ENCODE measurements at regions not wholly inside any gene's neighbourhood (a gene's known extent, or its start where the extent isn't known, plus 50 kb on each side); places are given as distances from the start of the nearest gene placed in this dataset.

DNA sequence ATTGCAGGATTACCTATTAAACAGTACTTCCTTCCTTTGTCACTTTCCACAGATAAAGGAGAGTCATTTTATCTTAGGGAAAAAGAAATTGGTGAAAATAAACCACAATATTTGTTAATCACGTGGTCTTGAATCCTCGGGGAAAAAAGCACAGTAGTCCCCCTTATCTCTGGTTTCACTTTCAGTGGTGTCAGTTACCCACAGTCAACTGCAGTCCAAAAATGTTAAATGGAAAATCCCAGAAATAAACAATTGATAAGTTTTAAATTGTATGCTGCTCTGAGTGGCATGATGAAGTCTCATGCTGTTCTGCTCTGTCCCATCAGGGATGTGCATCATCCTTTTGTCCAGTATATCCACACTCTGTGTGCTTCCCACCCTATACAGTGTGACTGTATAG lies 405.2 kb upstream of the MPDZ start:
- DNase-seq (ENCODE audit: low read depth, low spot score) (no peak), FAIRE-seq (peak; percentile 56)
- H3K36me3 ChIP-seq (ENCODE audit: control insufficient read depth in 2 of 2, extremely low read depth in 1 of 2, insufficient read depth in 2 of 2, low read length in 2 of 2), result no peaks in the 10 kb centered on the region
- H3K9ac ChIP-seq (ENCODE audit: control insufficient read depth, extremely low read depth, insufficient read depth, low read length), result no peak overlapping the region
- dilution Hi-C loops (cut with MboI; ENCODE audit: extremely low pct_ligation_motif_present, low sequenced_read_pairs), result no loop called here
- no peaks in the 10 kb centered on the region for H3K79me2 ChIP-seq (ENCODE audit: control insufficient read depth, insufficient read depth, low read length)
- no peak overlapping the region for H3K4me3 ChIP-seq (ENCODE audit: control insufficient read depth in 2 of 3, extremely low read depth in 1 of 3, insufficient read depth in 2 of 3, low read depth in 1 of 3, low read length in 3 of 3)
- no peak overlapping the region for H3K4me2 ChIP-seq (ENCODE audit: control insufficient read depth, extremely low read depth, insufficient read depth, low read depth, low read length)
- no peaks in the 10 kb centered on the region for H3K27me3 ChIP-seq (ENCODE audit: control insufficient read depth, extremely low read depth, insufficient read depth, low read length)
- peaks cover 5% of the 10 kb centered on the region for H3K4me1 ChIP-seq (ENCODE audit: control insufficient read depth, extremely low read depth, insufficient read depth, low read length)
- no peaks in the 10 kb centered on the region for H3K9me3 ChIP-seq (ENCODE audit: control insufficient read depth, low read depth, low read length)
- H4K20me1 ChIP-seq (ENCODE audit: control insufficient read depth, extremely low read depth, insufficient read depth, low read length), result no peaks in the 10 kb centered on the region
- no peak overlapping the region for H3K27ac ChIP-seq (ENCODE audit: control insufficient read depth, insufficient read depth, low read length)
- no peak for TF ChIP-seq EZH2 (IDR thresholded peaks at IDR 0.05; ENCODE audit: low read length)
- TF ChIP-seq, protein P1, sequence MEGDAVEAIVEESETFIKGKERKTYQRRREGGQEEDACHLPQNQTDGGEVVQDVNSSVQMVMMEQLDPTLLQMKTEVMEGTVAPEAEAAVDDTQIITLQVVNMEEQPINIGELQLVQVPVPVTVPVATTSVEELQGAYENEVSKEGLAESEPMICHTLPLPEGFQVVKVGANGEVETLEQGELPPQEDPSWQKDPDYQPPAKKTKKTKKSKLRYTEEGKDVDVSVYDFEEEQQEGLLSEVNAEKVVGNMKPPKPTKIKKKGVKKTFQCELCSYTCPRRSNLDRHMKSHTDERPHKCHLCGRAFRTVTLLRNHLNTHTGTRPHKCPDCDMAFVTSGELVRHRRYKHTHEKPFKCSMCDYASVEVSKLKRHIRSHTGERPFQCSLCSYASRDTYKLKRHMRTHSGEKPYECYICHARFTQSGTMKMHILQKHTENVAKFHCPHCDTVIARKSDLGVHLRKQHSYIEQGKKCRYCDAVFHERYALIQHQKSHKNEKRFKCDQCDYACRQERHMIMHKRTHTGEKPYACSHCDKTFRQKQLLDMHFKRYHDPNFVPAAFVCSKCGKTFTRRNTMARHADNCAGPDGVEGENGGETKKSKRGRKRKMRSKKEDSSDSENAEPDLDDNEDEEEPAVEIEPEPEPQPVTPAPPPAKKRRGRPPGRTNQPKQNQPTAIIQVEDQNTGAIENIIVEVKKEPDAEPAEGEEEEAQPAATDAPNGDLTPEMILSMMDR (optimal IDR thresholded peaks at IDR 0.05 in 1 of 3, IDR thresholded peaks at IDR 0.05 in 1 of 3, conservative IDR thresholded peaks at IDR 0.05 in 1 of 3; ENCODE audit: extremely low read depth in 1 of 3, insufficient read depth in 2 of 3, low read length in 3 of 3), result no peak
- H2AFZ ChIP-seq (ENCODE audit: control insufficient read depth, low read length), result no peak overlapping the region
- no peaks in the 10 kb centered on the region for H3K9me1 ChIP-seq (ENCODE audit: control insufficient read depth, extremely low read depth, insufficient read depth, low read length)

- H4K20me1 ChIP-seq (ENCODE audit: control insufficient read depth, extremely low read depth, insufficient read depth, low read length), result no peaks in the 10 kb centered on the region
- no peak overlapping the region for H2AFZ ChIP-seq (ENCODE audit: control insufficient read depth, low read length)
- H3K36me3 ChIP-seq (ENCODE audit: control insufficient read depth in 2 of 2, extremely low read depth in 1 of 2, insufficient read depth in 2 of 2, low read length in 2 of 2), result no peaks in the 10 kb centered on the region
- no peak overlapping the region for H3K4me2 ChIP-seq (ENCODE audit: control insufficient read depth, extremely low read depth, insufficient read depth, low read depth, low read length)
- no peaks in the 10 kb centered on the region for H3K4me1 ChIP-seq (ENCODE audit: control insufficient read depth, extremely low read depth, insufficient read depth, low read length)
- no peaks in the 10 kb centered on the region for H3K9me3 ChIP-seq (ENCODE audit: control insufficient read depth, low read depth, low read length)
- dilution Hi-C loops (cut with MboI; ENCODE audit: extremely low pct_ligation_motif_present, low sequenced_read_pairs), result no loop called here
- DNase-seq (ENCODE audit: low read depth, low spot score), result no peak
- no peak overlapping the region for H3K4me3 ChIP-seq (ENCODE audit: control insufficient read depth in 2 of 3, extremely low read depth in 1 of 3, insufficient read depth in 2 of 3, low read depth in 1 of 3, low read length in 3 of 3)
- H3K9ac ChIP-seq (ENCODE audit: control insufficient read depth, extremely low read depth, insufficient read depth, low read length), result no peak overlapping the region
- H3K27me3 ChIP-seq (ENCODE audit: control insufficient read depth, extremely low read depth, insufficient read depth, low read length), result no peaks in the 10 kb centered on the region
- TF ChIP-seq, protein P1 (optimal IDR thresholded peaks at IDR 0.05 in 1 of 3, IDR thresholded peaks at IDR 0.05 in 1 of 3, conservative IDR thresholded peaks at IDR 0.05 in 1 of 3; ENCODE audit: extremely low read depth in 1 of 3, insufficient read depth in 2 of 3, low read length in 3 of 3), result no peak
- TF ChIP-seq EZH2 (IDR thresholded peaks at IDR 0.05; ENCODE audit: low read length), result no peak
- no peak overlapping the region for H3K27ac ChIP-seq (ENCODE audit: control insufficient read depth, insufficient read depth, low read length)
- no peaks in the 10 kb centered on the region for H3K9me1 ChIP-seq (ENCODE audit: control insufficient read depth, extremely low read depth, insufficient read depth, low read length)
- FAIRE-seq, result no peak
- H3K79me2 ChIP-seq (ENCODE audit: control insufficient read depth, insufficient read depth, low read length), result no peaks in the 10 kb centered on the region
Observed at GRCh38 chr9:13677801-13678200, 398.3 kb upstream of the MPDZ start.

Data from keratinocyte (primary cell).